ENCODE measurements at regions not wholly inside any gene's neighbourhood (a gene's known extent, or its start where the extent isn't known, plus 50 kb on each side); places are given as distances from the start of the nearest gene placed in this dataset.

DNA sequence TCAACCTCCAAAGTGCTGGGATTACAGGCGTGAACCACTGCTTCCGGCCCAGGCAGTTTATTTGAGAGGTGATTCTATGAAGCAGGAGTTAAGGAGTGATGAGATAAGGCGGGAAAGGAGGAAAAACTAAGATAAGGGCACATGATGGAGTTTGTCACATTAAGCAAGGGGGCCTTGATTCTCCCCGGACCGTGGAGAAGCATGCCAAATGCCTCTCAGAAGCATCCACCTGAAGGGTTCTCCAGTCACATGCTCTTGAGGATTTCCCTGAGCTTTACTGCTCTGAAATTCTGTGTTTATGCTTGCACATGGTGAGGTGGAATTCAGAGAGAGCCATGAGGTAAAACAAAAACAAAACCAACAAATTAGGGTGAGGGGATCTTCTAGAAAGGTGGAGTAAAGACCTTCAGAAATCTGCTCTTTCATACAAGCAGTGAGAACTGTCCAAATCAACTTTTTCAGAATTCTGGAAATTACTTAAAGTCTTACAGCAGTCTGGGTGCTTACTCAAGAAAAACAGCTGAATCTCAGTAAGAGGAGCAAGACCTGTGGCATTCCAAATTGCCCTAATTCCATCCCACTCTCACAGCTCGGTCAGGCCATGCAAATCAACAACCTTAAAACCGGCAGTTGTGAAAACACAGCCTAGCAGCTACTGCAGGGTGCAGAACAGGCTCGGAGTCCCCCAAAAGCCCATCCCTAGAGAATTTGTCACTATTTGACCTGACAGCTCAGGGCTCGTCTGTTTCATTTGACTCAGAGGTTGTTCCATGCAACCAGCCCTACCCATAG, 69.1 kb upstream of the CTLA4 start:
- H3K4me2 ChIP-seq (ENCODE audit: low read length) = no peak overlapping the region
- H2AFZ ChIP-seq (ENCODE audit: low read depth, low read length) = no peak overlapping the region
- H3K27me3 ChIP-seq (ENCODE audit: insufficient read depth, low read length) = no peaks in the 10 kb centered on the region
- Mint-ChIP-seq H3K9me3 (ENCODE audit: unreplicated experiment) (peaks cover 6% of the 10 kb centered on the region), H3K27me3 (ENCODE audit: low read depth, unreplicated experiment) (no peaks in the 10 kb centered on the region), H3K4me1 (ENCODE audit: low read depth, unreplicated experiment) (peaks cover 28% of the 10 kb centered on the region), H3K27ac (ENCODE audit: unreplicated experiment) (peak overlapping the region; percentile 2), H3K4me3 (ENCODE audit: unreplicated experiment) (peak overlapping the region; percentile 40), H3K36me3 (ENCODE audit: low read depth, unreplicated experiment) (peaks cover 2% of the 10 kb centered on the region)
- no peaks in the 10 kb centered on the region for H3K9me3 ChIP-seq (ENCODE audit: insufficient read depth, low read depth, low read length)
- no peak for DNase-seq (ENCODE audit: low read depth)
- H4K20me1 ChIP-seq (ENCODE audit: insufficient read depth, low read length) = no peaks in the 10 kb centered on the region
- no peak overlapping the region for H3K4me3 ChIP-seq (ENCODE audit: insufficient read depth, low read depth, low read length)
- peaks cover 24% of the 10 kb centered on the region for H3K4me1 ChIP-seq (ENCODE audit: insufficient read depth, low read length)
- H3K36me3 ChIP-seq (ENCODE audit: insufficient read depth, low read length) = no peaks in the 10 kb centered on the region
- no peaks in the 10 kb centered on the region for H3K79me2 ChIP-seq (ENCODE audit: insufficient read depth, low read length)
- H3K9ac ChIP-seq (ENCODE audit: low read length) = no peak overlapping the region
- H3K27ac ChIP-seq (ENCODE audit: low read depth, low read length) = no peak overlapping the region
- no peak for FAIRE-seq
- TF ChIP-seq EZH2 (IDR thresholded peaks at IDR 0.05; ENCODE audit: insufficient read depth, low read length) = no peak
- TF ChIP-seq, protein P1, sequence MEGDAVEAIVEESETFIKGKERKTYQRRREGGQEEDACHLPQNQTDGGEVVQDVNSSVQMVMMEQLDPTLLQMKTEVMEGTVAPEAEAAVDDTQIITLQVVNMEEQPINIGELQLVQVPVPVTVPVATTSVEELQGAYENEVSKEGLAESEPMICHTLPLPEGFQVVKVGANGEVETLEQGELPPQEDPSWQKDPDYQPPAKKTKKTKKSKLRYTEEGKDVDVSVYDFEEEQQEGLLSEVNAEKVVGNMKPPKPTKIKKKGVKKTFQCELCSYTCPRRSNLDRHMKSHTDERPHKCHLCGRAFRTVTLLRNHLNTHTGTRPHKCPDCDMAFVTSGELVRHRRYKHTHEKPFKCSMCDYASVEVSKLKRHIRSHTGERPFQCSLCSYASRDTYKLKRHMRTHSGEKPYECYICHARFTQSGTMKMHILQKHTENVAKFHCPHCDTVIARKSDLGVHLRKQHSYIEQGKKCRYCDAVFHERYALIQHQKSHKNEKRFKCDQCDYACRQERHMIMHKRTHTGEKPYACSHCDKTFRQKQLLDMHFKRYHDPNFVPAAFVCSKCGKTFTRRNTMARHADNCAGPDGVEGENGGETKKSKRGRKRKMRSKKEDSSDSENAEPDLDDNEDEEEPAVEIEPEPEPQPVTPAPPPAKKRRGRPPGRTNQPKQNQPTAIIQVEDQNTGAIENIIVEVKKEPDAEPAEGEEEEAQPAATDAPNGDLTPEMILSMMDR (IDR thresholded peaks at IDR 0.05; ENCODE audit: insufficient read depth, low read depth, low read length) = no peak

DNA sequence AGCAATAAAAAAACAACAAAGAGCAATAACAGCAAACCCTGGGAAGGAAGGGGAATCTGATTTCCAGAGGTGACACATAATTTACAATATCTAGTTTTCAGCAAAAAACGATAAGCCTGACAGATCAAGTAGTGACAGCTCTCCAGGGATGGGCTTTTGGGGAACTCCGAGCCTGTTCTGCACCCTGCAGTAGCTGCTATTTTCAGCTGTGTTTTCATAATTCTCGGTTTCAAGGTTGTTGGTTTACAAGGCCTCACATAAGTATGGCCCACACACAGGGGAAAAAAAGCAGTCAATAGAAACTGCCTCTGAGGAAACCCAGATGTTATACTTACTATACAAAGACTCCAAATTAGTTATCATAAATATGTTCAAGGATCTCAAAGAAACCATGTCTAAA, 67.7 kb upstream of the CTLA4 start:
- peaks cover 6% of the 10 kb centered on the region for H3K9me3 Mint-ChIP-seq (ENCODE audit: unreplicated experiment)
- peaks cover 34% of the 10 kb centered on the region for H3K4me1 ChIP-seq (ENCODE audit: insufficient read depth, low read length)
- H3K9ac ChIP-seq (ENCODE audit: low read length) = no peak overlapping the region
- no peaks in the 10 kb centered on the region for H3K36me3 ChIP-seq (ENCODE audit: insufficient read depth, low read length)
- no peak overlapping the region for H3K4me2 ChIP-seq (ENCODE audit: low read length)
- H3K27me3 ChIP-seq (ENCODE audit: insufficient read depth, low read length) = no peaks in the 10 kb centered on the region
- DNase-seq (ENCODE audit: low read depth) (no peak), FAIRE-seq (no peak)
- H3K27ac Mint-ChIP-seq (ENCODE audit: unreplicated experiment) = no peak overlapping the region
- H2AFZ ChIP-seq (ENCODE audit: low read depth, low read length) = no peak overlapping the region
- no peaks in the 10 kb centered on the region for H4K20me1 ChIP-seq (ENCODE audit: insufficient read depth, low read length)
- no peaks in the 10 kb centered on the region for H3K27me3 Mint-ChIP-seq (ENCODE audit: low read depth, unreplicated experiment)
- H3K4me1 Mint-ChIP-seq (ENCODE audit: low read depth, unreplicated experiment) = peaks cover 42% of the 10 kb centered on the region
- H3K4me3 ChIP-seq (ENCODE audit: insufficient read depth, low read depth, low read length) = no peak overlapping the region
- no peak overlapping the region for H3K4me3 Mint-ChIP-seq (ENCODE audit: unreplicated experiment)
- TF ChIP-seq, protein P1 (IDR thresholded peaks at IDR 0.05; ENCODE audit: insufficient read depth, low read depth, low read length) = no peak
- H3K36me3 Mint-ChIP-seq (ENCODE audit: low read depth, unreplicated experiment) = peaks cover 2% of the 10 kb centered on the region
- H3K27ac ChIP-seq (ENCODE audit: low read depth, low read length) = no peak overlapping the region
- H3K79me2 ChIP-seq (ENCODE audit: insufficient read depth, low read length) = no peaks in the 10 kb centered on the region
- H3K9me3 ChIP-seq (ENCODE audit: insufficient read depth, low read depth, low read length) = no peaks in the 10 kb centered on the region

DNA sequence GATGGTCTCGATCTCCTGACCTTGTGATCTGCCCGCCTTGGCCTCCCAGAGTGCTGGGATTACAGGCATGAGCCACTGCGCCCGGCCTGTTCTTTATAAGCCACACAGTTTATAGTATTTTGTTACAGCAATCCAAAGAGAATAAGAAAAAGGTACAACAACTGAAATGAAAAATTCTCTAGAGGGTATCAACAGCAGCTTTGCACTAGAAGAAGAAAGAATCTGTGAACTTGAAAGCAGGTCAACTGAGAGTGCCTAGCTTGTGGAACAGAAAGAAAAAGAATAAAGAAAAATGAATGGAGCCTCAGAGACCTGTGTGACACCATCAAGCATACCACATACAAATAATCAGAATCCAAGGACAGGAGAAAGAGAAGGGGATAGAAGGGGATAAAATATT, 66.8 kb upstream of the CTLA4 start:
- Histone ChIP-seq H3K4me2 (ENCODE audit: low read length) (no peak overlapping the region), H3K4me3 (ENCODE audit: insufficient read depth, low read depth, low read length) (no peak overlapping the region), H3K27ac (ENCODE audit: low read depth, low read length) (no peak overlapping the region), H4K20me1 (ENCODE audit: insufficient read depth, low read length) (no peaks in the 10 kb centered on the region), H3K9ac (ENCODE audit: low read length) (no peak overlapping the region), H3K4me1 (ENCODE audit: insufficient read depth, low read length) (peaks cover 34% of the 10 kb centered on the region), H3K9me3 (ENCODE audit: insufficient read depth, low read depth, low read length) (no peaks in the 10 kb centered on the region), H2AFZ (ENCODE audit: low read depth, low read length) (no peak overlapping the region), H3K36me3 (ENCODE audit: insufficient read depth, low read length) (no peaks in the 10 kb centered on the region), H3K79me2 (ENCODE audit: insufficient read depth, low read length) (no peaks in the 10 kb centered on the region), H3K27me3 (ENCODE audit: insufficient read depth, low read length) (no peaks in the 10 kb centered on the region)
- Mint-ChIP-seq H3K4me3 (ENCODE audit: unreplicated experiment) (no peak overlapping the region), H3K36me3 (ENCODE audit: low read depth, unreplicated experiment) (peaks cover 2% of the 10 kb centered on the region), H3K27ac (ENCODE audit: unreplicated experiment) (no peak overlapping the region), H3K4me1 (ENCODE audit: low read depth, unreplicated experiment) (peaks cover 42% of the 10 kb centered on the region), H3K27me3 (ENCODE audit: low read depth, unreplicated experiment) (no peaks in the 10 kb centered on the region), H3K9me3 (ENCODE audit: unreplicated experiment) (peaks cover 8% of the 10 kb centered on the region)
- DNase-seq (ENCODE audit: low read depth) = no peak
- no peak for FAIRE-seq
- TF ChIP-seq EZH2 (IDR thresholded peaks at IDR 0.05; ENCODE audit: insufficient read depth, low read length) = no peak
- TF ChIP-seq, protein P1 (IDR thresholded peaks at IDR 0.05; ENCODE audit: insufficient read depth, low read depth, low read length) = no peak

Measured in astrocyte (in vitro differentiated cells and primary cell).